HL-60 (cell line): ENCODE measurements at regions not wholly inside any gene's neighbourhood (a gene's known extent, or its start where the extent isn't known, plus 50 kb on each side); places are given as distances from the start of the nearest gene placed in this dataset.

Experiments
- DNase-seq, 2 experiments: peaks; one replicate each; pipeline ENCODE4 v3.0.0-alpha.2; 2010 to 2020; ENCODE audit warnings: low read depth in 1 of 2, low spot score in 1 of 2
- H3K27ac ChIP-seq: fragments of 250-450 bp; sonication (Bioruptor Pico); replicated peaks from 2 replicates; pipeline ENCODE4 v1.5.1; 2020; ENCODE audit warnings: mild to moderate bottlenecking, moderate library complexity
- H3K27me3 ChIP-seq: fragments of 250-450 bp; sonication (Bioruptor Pico); 2 replicates; pipeline ENCODE4 v1.5.1; 2021; ENCODE audit warnings: mild to moderate bottlenecking, moderate library complexity; ENCODE audit not compliant: insufficient read depth, poor library complexity, severe bottlenecking
- H3K4me3 ChIP-seq: replicated peaks from 2 replicates; pipeline ENCODE4 v1.5.1; 2011; ENCODE audit warnings: mild to moderate bottlenecking, control low read depth, low read length; ENCODE audit not compliant: insufficient read depth
- CTCF ChIP-seq: IDR thresholded peaks from one replicate; pipeline ENCODE4 v1.5.1; 2011; ENCODE audit warnings: low read length, control low read depth, inconsistent platforms; ENCODE audit not compliant: insufficient read depth
- GABPA ChIP-seq: IDR thresholded peaks from 2 replicates; pipeline ENCODE4 v1.6.1; 2012; ENCODE audit warnings: low read depth
- POLR2AphosphoS5 ChIP-seq: IDR thresholded peaks from 2 replicates; pipeline ENCODE4 v1.6.1; 2012; ENCODE audit warnings: low read depth
- REST ChIP-seq: IDR thresholded peaks from 2 replicates; pipeline ENCODE4 v1.6.1; 2012; ENCODE audit warnings: low read depth; ENCODE audit not compliant: insufficient replicate concordance
- SPI1 ChIP-seq: IDR thresholded peaks from 2 replicates; pipeline ENCODE4 v1.6.1; 2012; ENCODE audit warnings: low read depth, mild to moderate bottlenecking, borderline replicate concordance

- TF ChIP-seq REST (no peak), CTCF (no peak), SPI1 (no peak), GABPA (no peak), POLR2AphosphoS5 (no peak)
- DNase-seq: no peak
Observed at GRCh38 chr5:162888268-162888667, 549.1 kb upstream of the CCNG1 start.

DNA sequence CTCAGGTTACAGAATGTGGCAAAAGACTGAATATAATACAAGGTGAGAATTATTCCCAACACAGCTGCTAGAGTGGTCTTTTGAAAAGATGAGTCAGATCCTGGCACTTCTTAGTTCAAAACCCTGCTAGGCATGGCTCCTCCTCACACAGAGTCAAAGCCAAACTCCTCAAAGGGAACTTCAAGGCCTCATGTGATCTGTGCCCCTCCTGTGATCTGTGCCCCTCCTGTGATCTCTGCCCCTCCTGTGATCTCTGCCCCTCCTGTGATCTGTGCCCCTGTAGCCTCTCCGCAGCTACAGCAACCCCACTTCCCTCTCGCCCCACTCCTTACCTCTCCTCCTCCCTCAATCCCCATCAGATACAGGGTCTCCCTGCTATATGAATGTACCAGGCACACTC, 525.5 kb upstream of the CCNG1 start:
- H3K4me3 ChIP-seq: no peak overlapping the region
- H3K27me3 ChIP-seq: no peaks in the 10 kb centered on the region
- TF ChIP-seq GABPA: no peak
- TF ChIP-seq POLR2AphosphoS5: no peak
- TF ChIP-seq REST: no peak
- TF ChIP-seq SPI1: no peak
- TF ChIP-seq CTCF: no peak
- H3K27ac ChIP-seq: no peak overlapping the region
- no peak for DNase-seq

More at GRCh38 chr5:162888268-162888667, 549.1 kb upstream of the CCNG1 start:
- Histone ChIP-seq H3K27me3 (no peaks in the 10 kb centered on the region), H3K4me3 (no peak overlapping the region), H3K27ac (no peak overlapping the region)

GRCh38 chr5:162916368-162916767, 521.0 kb upstream of the CCNG1 start:
- Histone ChIP-seq H3K27me3 (no peaks in the 10 kb centered on the region), H3K27ac (no peak overlapping the region), H3K4me3 (no peak overlapping the region)
- DNase-seq: no peak
- TF ChIP-seq POLR2AphosphoS5 (no peak), GABPA (no peak), REST (no peak), SPI1 (no peak), CTCF (no peak)
